Calu3 (cell line): ENCODE measurements at regions not wholly inside any gene's neighbourhood (a gene's known extent, or its start where the extent isn't known, plus 50 kb on each side); places are given as distances from the start of the nearest gene placed in this dataset.

Experiments
- BruUV-seq: library from RNA; stranded (reverse); fragments of 400-500 nt; replicated peaks from 2 replicates; lab custom pipeline; 2021; lab: Mats Ljungman, UMichigan
- CTCF ChIA-PET: fragments of 300-600 bp; sonication (Branson Sonifier 250); formaldehyde crosslinking; loops from one replicate; lab custom pipeline; 2022; ENCODE audit warnings: antibody characterized with exemption; lab: Charles Lee
- DNase-seq: peaks from one replicate; pipeline ENCODE4 v3.0.0; 2022
- H3K27ac Mint-ChIP-seq: one replicate; pipeline ENCODE4 v1.8.0; 2022; ENCODE audit warnings: mixed read lengths; ENCODE audit not compliant: unreplicated experiment
- H3K27me3 Mint-ChIP-seq: one replicate; pipeline ENCODE4 v1.8.0; 2022; ENCODE audit warnings: mixed read lengths; ENCODE audit not compliant: unreplicated experiment
- H3K36me3 Mint-ChIP-seq: one replicate; pipeline ENCODE4 v1.8.0; 2022; ENCODE audit warnings: mild to moderate bottlenecking, moderate library complexity, mixed read lengths; ENCODE audit not compliant: insufficient read depth, unreplicated experiment
- H3K4me1 Mint-ChIP-seq: one replicate; pipeline ENCODE4 v1.8.0; 2022; ENCODE audit warnings: mild to moderate bottlenecking, low read depth, mixed read lengths; ENCODE audit not compliant: unreplicated experiment
- H3K4me3 Mint-ChIP-seq: one replicate; pipeline ENCODE4 v1.8.0; 2022; ENCODE audit warnings: mild to moderate bottlenecking, low read depth, moderate library complexity, mixed read lengths; ENCODE audit not compliant: unreplicated experiment
- H3K9me3 Mint-ChIP-seq: one replicate; pipeline ENCODE4 v1.8.0; 2022; ENCODE audit warnings: low read depth, mixed read lengths; ENCODE audit not compliant: unreplicated experiment
- CTCF ChIP-seq: fragments of 200-600 bp; IDR thresholded peaks from one replicate; pipeline ENCODE4 v1.8.0; 2022; ENCODE audit warnings: antibody characterized with exemption; ENCODE audit not compliant: unreplicated experiment
- intact Hi-C: fragments of 100-400 bp; cut with micrococcal nuclease; formaldehyde crosslinking; loops from one replicate; pipeline ENCODE4 v1.10.0; 2022; ENCODE audit not compliant: unreplicated experiment

GRCh38 chr9:87443006-87443405 is 54.7 kb upstream of the DAPK1 start:
- Mint-ChIP-seq H3K4me1 (peaks cover 5% of the 10 kb centered on the region), H3K27me3 (no peaks in the 10 kb centered on the region), H3K9me3 (peaks cover 2% of the 10 kb centered on the region), H3K36me3 (no peaks in the 10 kb centered on the region), H3K27ac (no peak overlapping the region), H3K4me3 (no peak overlapping the region)
- TF ChIP-seq CTCF: no peak
- no peak for DNase-seq
- intact Hi-C loops: no loop called here
- CTCF ChIA-PET: no interaction called here
- no TSS peak for BruUV-seq

- H3K27me3 Mint-ChIP-seq: no peaks in the 10 kb centered on the region
- no peaks in the 10 kb centered on the region for H3K36me3 Mint-ChIP-seq
- CTCF ChIA-PET: no interaction called here
- H3K9me3 Mint-ChIP-seq: peaks cover 2% of the 10 kb centered on the region
- DNase-seq: no peak
- TF ChIP-seq CTCF: no peak
- BruUV-seq: no TSS peak
- intact Hi-C loops: no loop called here
- H3K4me3 Mint-ChIP-seq: no peak overlapping the region
- no peak overlapping the region for H3K27ac Mint-ChIP-seq
- H3K4me1 Mint-ChIP-seq: peaks cover 10% of the 10 kb centered on the region
These were observed 54.2 kb upstream of the DAPK1 start for GRCh38 chr9:87443461-87443860.

- no peak for TF ChIP-seq CTCF
- DNase-seq: peak; percentile 26
- Mint-ChIP-seq H3K4me1 (peaks cover 12% of the 10 kb centered on the region), H3K4me3 (no peak overlapping the region), H3K36me3 (no peaks in the 10 kb centered on the region), H3K27me3 (no peaks in the 10 kb centered on the region), H3K9me3 (peaks cover 2% of the 10 kb centered on the region), H3K27ac (no peak overlapping the region)
- CTCF ChIA-PET: no interaction called here
- no TSS peak for BruUV-seq
- intact Hi-C loops: no loop called here
These were observed 52.0 kb upstream of the DAPK1 start for GRCh38 chr9:87445646-87446045.

GRCh38 chr9:87446527-87446926 is 51.1 kb upstream of the DAPK1 start:
- H3K27ac Mint-ChIP-seq: no peak overlapping the region
- peaks cover 2% of the 10 kb centered on the region for H3K9me3 Mint-ChIP-seq
- no peak for DNase-seq
- H3K27me3 Mint-ChIP-seq: no peaks in the 10 kb centered on the region
- H3K4me1 Mint-ChIP-seq: peaks cover 12% of the 10 kb centered on the region
- intact Hi-C loops: no loop called here
- H3K36me3 Mint-ChIP-seq: no peaks in the 10 kb centered on the region
- no peak overlapping the region for H3K4me3 Mint-ChIP-seq
- no TSS peak for BruUV-seq
- TF ChIP-seq CTCF: no peak
- CTCF ChIA-PET: no interaction called here
